ENCODE measurements at regions not wholly inside any gene's neighbourhood (a gene's known extent, or its start where the extent isn't known, plus 50 kb on each side); places are given as distances from the start of the nearest gene placed in this dataset.

DNA sequence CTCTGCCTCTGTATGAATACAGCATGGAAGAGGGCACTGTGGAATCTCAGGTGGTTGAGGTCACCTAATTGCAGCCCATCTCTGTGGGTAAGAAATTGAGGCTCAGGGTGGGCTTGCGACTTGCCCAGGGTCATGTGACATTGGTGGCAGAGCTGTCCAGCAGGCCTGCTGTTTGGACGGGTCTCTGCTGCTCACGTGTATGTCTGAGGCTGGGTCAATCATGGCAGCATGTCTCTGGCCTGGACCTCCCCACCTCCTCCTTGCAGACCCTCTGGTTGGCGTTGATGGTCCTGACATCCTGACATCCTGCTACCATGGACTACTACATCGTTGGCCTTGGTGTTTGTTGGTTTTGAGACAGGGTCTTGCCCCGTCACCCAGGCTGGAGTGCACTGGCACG is 64.3 kb upstream of the HPCAL1 start:
- H4K20me1 ChIP-seq (replicated peaks; ENCODE audit: control insufficient read depth, extremely low read depth, insufficient read depth, low read length): no peaks in the 10 kb centered on the region
- no peak overlapping the region for H3K9ac ChIP-seq (replicated peaks; ENCODE audit: extremely low read depth, insufficient read depth, low read length)
- no peak overlapping the region for H2AFZ ChIP-seq (ENCODE audit: low read depth, low read length)
- no peaks in the 10 kb centered on the region for H3K9me1 ChIP-seq (replicated peaks; ENCODE audit: control insufficient read depth, extremely low read depth, insufficient read depth, low read length)
- dilution Hi-C loops (cut with MboI; ENCODE audit: extremely low pct_ligation_motif_present, low sequenced_read_pairs) (no loop called here), intact Hi-C loops (cut with micrococcal nuclease) (no loop called here)
- no peak for FAIRE-seq
- no peak overlapping the region for H3K27ac ChIP-seq (ENCODE audit: insufficient read depth, low read depth, low read length)
- ChIA-PET POLR2A (no interaction called here), CTCF (no interaction called here)
- no peaks in the 10 kb centered on the region for H3K9me3 ChIP-seq (replicated peaks; ENCODE audit: control insufficient read depth, insufficient read depth, low read length)
- H3K27me3 ChIP-seq (ENCODE audit: control insufficient read depth in 2 of 2, insufficient read depth in 2 of 2, low read length in 2 of 2): no peaks in the 10 kb centered on the region
- BruUV-seq (replicated peaks): no TSS peak
- H3K79me2 ChIP-seq (ENCODE audit: control insufficient read depth, insufficient read depth, low read length): no peaks in the 10 kb centered on the region
- no peak for DNase-seq (ENCODE audit: low read depth, low spot score)
- no peak overlapping the region for H3K4me2 ChIP-seq (ENCODE audit: insufficient read depth, low read length)
- H3K36me3 ChIP-seq (ENCODE audit: control insufficient read depth in 2 of 2, extremely low read depth in 1 of 2, insufficient read depth in 2 of 2, low read length in 2 of 2): no peaks in the 10 kb centered on the region
- TF ChIP-seq FOS (IDR thresholded peaks at IDR 0.05; ENCODE audit: borderline replicate concordance, insufficient read depth, low read length): no peak
- TF ChIP-seq, protein P1, sequence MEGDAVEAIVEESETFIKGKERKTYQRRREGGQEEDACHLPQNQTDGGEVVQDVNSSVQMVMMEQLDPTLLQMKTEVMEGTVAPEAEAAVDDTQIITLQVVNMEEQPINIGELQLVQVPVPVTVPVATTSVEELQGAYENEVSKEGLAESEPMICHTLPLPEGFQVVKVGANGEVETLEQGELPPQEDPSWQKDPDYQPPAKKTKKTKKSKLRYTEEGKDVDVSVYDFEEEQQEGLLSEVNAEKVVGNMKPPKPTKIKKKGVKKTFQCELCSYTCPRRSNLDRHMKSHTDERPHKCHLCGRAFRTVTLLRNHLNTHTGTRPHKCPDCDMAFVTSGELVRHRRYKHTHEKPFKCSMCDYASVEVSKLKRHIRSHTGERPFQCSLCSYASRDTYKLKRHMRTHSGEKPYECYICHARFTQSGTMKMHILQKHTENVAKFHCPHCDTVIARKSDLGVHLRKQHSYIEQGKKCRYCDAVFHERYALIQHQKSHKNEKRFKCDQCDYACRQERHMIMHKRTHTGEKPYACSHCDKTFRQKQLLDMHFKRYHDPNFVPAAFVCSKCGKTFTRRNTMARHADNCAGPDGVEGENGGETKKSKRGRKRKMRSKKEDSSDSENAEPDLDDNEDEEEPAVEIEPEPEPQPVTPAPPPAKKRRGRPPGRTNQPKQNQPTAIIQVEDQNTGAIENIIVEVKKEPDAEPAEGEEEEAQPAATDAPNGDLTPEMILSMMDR (IDR thresholded peaks at IDR 0.05; ENCODE audit: extremely low read depth in 1 of 2, insufficient read depth in 1 of 2, low read depth in 1 of 2, low read length in 2 of 2): no peak
- TF ChIP-seq GATA2 (IDR thresholded peaks at IDR 0.05; ENCODE audit: insufficient read depth, insufficient read length, low read depth, low read length): no peak
- TF ChIP-seq POLR2A (IDR thresholded peaks at IDR 0.05; ENCODE audit: low read depth, low read length): no peak
- no peak for TF ChIP-seq EZH2 (IDR thresholded peaks at IDR 0.05; ENCODE audit: borderline replicate concordance, low read depth, low read length, severe bottlenecking)
- no peak for TF ChIP-seq POLR2AphosphoS5 (IDR thresholded peaks at IDR 0.05; ENCODE audit: insufficient read depth, low read depth, low read length)
- no peak for TF ChIP-seq MYC (IDR thresholded peaks at IDR 0.05; ENCODE audit: low read depth, low read length)
- no peak for TF ChIP-seq JUN (IDR thresholded peaks at IDR 0.05; ENCODE audit: borderline replicate concordance, insufficient read depth, insufficient read length, low read depth)
- no peak for TF ChIP-seq MAX (IDR thresholded peaks at IDR 0.05; ENCODE audit: insufficient read depth, insufficient read length)
- H3K4me1 ChIP-seq (ENCODE audit: control insufficient read depth, extremely low read depth, insufficient read depth, low read length): peaks cover 2% of the 10 kb centered on the region
- no peak overlapping the region for H3K4me3 ChIP-seq (replicated peaks in 1 of 3; ENCODE audit: insufficient read depth in 1 of 3, low read depth in 1 of 3, low read length in 3 of 3)

Data from endothelial cell of umbilical vein (primary cell).